Transverse colon (tissue), 3 donors: ENCODE measurements at regions not wholly inside any gene's neighbourhood (a gene's known extent, or its start where the extent isn't known, plus 50 kb on each side); places are given as distances from the start of the nearest gene placed in this dataset.

Source experiments
- EP300 ChIP-seq: sonication (generic); formaldehyde crosslinking; IDR thresholded peaks from one replicate; pipeline ENCODE4 v1.6.1; 2017; ENCODE audit warnings: antibody characterized with exemption, low read depth
- TF ChIP-seq, protein P1 (sequence below), 5 experiments: fragments of 200-600 bp in 3 of 5; fragments of 450-650 bp in 2 of 5; sonication (generic) in 3 of 5; IDR thresholded peaks; 1 replicate in 2 of 5; 2 replicates in 3 of 5; pipeline ENCODE4 v1.5.1; 2016 to 2017; ENCODE audit warnings: antibody characterized with exemption in 5 of 5, inconsistent platforms in 3 of 5, mild to moderate bottlenecking in 2 of 5, moderate library complexity in 1 of 5

DNA sequence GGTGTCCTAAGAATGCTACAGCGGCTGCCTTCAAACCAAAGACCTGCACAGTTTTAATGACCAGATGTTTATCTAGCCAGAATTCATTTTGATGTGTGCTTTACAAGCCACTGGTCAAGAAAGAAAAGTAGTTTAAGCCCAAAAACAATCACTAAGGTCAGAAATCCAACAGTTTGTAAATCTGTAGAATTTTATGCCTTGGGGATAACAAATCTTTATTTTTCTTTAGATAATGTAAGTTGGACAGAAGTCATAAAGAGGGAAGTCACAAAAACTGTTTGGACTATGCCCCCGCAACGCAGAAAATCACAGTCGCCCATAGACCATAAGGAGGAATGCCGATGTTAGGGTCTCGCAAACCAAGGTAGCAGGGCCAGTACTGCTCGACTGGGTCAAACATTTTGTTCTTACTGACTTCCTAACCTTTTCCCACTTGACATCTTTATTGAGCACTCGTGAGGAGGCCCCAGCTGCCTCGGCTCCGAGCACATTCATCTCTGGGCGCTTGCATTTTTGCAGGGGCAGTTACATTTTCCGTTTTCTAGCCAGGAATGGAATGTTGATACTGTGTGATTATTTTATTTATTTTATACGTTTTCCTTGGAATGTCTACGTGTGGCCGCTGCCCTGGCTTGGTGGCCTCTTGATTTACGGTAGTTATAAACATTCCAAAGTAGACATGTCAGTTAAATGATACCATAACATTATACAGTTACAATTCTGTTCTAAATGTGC is 56.7 kb upstream of the APCDD1L start:
- TF ChIP-seq, protein P1, sequence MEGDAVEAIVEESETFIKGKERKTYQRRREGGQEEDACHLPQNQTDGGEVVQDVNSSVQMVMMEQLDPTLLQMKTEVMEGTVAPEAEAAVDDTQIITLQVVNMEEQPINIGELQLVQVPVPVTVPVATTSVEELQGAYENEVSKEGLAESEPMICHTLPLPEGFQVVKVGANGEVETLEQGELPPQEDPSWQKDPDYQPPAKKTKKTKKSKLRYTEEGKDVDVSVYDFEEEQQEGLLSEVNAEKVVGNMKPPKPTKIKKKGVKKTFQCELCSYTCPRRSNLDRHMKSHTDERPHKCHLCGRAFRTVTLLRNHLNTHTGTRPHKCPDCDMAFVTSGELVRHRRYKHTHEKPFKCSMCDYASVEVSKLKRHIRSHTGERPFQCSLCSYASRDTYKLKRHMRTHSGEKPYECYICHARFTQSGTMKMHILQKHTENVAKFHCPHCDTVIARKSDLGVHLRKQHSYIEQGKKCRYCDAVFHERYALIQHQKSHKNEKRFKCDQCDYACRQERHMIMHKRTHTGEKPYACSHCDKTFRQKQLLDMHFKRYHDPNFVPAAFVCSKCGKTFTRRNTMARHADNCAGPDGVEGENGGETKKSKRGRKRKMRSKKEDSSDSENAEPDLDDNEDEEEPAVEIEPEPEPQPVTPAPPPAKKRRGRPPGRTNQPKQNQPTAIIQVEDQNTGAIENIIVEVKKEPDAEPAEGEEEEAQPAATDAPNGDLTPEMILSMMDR (IDR thresholded peaks at IDR 0.05): no peak
- peak; percentile 7 for TF ChIP-seq EP300
